ENCODE measurements at regions not wholly inside any gene's neighbourhood (a gene's known extent, or its start where the extent isn't known, plus 50 kb on each side); places are given as distances from the start of the nearest gene placed in this dataset.

DNA sequence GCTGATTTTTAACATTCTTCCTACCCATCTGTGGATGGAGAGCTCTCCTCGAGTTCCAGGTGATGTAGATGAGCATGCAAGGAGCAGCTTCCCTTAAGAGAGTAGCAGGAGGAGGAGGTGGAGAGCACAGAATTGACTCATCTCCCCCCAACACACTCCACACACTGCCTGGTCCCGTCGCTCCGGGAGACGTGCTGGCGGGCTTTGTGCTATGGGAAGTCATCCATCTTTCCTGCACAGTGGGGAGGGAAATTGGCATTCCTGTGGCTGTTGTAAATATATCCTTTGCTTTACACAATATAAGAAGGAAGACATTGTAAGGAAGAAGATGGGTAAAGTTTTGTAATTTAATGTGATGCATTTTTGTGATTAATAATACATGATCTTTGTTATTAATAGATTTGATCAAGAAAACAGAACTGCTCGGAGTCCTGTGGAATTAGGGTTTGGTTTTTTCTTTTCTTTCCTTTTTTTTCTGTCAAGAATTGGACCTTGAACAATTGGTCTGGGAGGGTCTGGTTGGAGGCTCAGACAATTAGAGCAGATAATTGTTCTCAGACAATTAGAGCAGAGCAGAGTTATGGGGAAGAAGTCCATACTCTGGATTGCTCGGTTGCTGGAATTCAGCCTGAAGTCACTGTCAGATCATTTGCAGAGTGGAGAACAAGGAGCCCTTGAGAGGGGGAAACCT, 297.8 kb downstream of the GADD45G start:
- no peak for DNase-seq (ENCODE audit: low spot score, unreplicated experiment)
- Mint-ChIP-seq H3K4me3 (ENCODE audit: low read depth) (no peak overlapping the region), H3K9me3 (ENCODE audit: low read depth) (no peaks in the 10 kb centered on the region), H3K36me3 (ENCODE audit: insufficient read depth) (no peaks in the 10 kb centered on the region), H3K4me1 (ENCODE audit: low read depth) (peaks cover 2% of the 10 kb centered on the region), H3K27ac (no peak overlapping the region), H3K27me3 (peaks cover 9% of the 10 kb centered on the region)
- TF ChIP-seq, protein P1, sequence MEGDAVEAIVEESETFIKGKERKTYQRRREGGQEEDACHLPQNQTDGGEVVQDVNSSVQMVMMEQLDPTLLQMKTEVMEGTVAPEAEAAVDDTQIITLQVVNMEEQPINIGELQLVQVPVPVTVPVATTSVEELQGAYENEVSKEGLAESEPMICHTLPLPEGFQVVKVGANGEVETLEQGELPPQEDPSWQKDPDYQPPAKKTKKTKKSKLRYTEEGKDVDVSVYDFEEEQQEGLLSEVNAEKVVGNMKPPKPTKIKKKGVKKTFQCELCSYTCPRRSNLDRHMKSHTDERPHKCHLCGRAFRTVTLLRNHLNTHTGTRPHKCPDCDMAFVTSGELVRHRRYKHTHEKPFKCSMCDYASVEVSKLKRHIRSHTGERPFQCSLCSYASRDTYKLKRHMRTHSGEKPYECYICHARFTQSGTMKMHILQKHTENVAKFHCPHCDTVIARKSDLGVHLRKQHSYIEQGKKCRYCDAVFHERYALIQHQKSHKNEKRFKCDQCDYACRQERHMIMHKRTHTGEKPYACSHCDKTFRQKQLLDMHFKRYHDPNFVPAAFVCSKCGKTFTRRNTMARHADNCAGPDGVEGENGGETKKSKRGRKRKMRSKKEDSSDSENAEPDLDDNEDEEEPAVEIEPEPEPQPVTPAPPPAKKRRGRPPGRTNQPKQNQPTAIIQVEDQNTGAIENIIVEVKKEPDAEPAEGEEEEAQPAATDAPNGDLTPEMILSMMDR (IDR thresholded peaks at IDR 0.05; ENCODE audit: unreplicated experiment) = no peak

DNA sequence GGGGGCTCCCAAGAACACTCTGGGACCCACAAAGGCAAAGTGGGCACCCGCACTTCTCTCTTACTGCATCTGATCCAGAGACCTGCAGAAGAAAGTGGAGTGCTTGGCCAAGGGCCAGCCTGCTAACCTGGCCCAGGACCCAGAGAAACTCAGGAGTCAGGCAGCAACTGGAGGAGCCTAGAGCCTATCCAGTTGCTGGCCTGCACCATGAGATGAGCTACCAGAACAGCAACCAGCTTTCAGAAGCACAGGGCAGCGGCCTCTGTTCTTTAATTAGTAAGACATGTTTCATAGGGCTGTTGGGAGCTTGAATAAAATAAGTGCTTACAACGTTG, 298.3 kb downstream of the GADD45G start:
- TF ChIP-seq, protein P1 (IDR thresholded peaks at IDR 0.05; ENCODE audit: unreplicated experiment) = no peak
- Mint-ChIP-seq H3K4me3 (ENCODE audit: low read depth) (no peak overlapping the region), H3K36me3 (ENCODE audit: insufficient read depth) (no peaks in the 10 kb centered on the region), H3K4me1 (ENCODE audit: low read depth) (peaks cover 2% of the 10 kb centered on the region), H3K9me3 (ENCODE audit: low read depth) (no peaks in the 10 kb centered on the region), H3K27ac (no peak overlapping the region), H3K27me3 (peaks cover 9% of the 10 kb centered on the region)
- no peak for DNase-seq (ENCODE audit: low spot score, unreplicated experiment)

DNA sequence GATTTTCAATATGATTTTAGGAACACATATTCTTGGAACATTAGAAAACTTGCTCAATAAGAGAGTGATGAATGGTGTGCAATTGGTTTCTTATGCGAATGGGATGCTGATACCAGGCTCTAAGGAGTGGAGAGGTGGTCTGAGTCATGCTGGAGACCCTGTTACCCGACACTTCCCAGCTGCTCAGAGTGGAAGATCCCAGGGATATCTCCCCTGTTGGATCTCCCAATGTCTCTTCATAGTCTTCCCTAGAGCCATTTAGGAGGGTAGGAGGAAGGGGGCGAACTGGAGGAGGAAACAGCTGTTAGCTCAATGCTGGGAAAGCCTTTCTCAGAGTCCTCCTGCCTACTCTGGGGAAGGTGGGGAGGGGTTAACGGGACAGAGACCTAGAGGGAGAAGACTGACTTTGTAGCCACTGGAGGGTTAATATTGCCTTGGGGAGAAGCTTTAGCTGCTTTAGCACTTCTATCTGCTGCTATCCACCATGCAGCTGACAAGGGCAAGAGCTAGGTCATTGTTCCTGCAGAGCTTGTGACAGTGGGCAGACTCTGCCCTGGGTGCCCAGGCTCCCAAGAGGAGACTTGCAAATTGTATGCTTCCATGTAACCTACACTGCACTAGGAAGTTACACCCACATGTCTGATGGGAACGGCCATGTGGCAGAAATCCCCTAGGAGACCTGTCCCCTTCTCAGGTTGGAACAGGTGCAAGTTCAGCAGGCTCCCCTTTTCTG, 301.0 kb downstream of the GADD45G start:
- Mint-ChIP-seq H3K4me1 (ENCODE audit: low read depth) (no peaks in the 10 kb centered on the region), H3K36me3 (ENCODE audit: insufficient read depth) (no peaks in the 10 kb centered on the region), H3K9me3 (ENCODE audit: low read depth) (no peaks in the 10 kb centered on the region), H3K27ac (no peak overlapping the region), H3K27me3 (peaks cover 11% of the 10 kb centered on the region), H3K4me3 (ENCODE audit: low read depth) (no peak overlapping the region)
- DNase-seq (ENCODE audit: low spot score, unreplicated experiment) = no peak
- TF ChIP-seq, protein P1 (IDR thresholded peaks at IDR 0.05; ENCODE audit: unreplicated experiment) = no peak

DNA sequence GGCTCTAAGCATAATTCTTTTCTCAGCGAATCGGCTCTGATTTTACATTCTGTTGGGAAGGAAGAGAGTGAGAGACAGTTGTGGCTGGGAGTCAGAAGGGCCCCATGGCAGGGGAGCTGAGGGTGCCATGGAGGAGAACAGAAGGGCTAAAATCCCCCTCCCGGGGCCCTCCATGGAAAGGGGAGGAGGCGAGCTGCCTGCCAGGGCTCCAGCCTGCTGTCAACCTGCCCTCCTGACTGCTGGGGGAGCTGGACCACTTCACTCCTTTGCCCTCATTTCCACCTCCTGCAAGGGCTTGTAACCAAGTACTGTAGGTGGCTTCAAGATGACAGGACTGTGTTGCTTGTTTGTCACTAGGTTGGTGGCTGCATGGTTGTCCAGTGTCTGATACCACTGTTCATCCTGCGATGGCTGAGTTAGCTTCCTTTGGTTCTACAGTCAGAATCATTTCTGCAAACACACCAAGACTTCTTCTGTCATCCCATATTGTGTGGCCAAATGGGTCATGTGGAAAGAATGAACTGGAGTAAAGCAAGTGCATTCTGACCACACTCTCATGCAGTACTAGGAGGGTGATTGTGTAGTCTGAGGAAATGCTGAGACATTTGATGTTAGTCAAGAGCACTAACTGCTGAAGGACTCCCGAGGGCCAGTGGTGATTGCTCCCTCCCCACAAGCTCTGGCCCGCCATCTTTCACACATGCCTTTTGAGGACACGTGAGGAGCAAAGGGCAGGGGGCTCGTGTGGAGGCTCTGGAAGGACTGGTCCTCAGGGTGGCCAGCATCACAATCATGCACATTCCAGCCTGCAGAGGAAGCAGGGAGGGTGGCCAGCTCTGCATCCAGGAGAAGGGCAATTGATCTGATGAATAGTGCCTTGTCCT, 307.2 kb downstream of the GADD45G start:
- peaks cover 4% of the 10 kb centered on the region for H3K4me1 Mint-ChIP-seq (ENCODE audit: low read depth)
- TF ChIP-seq, protein P1 (IDR thresholded peaks at IDR 0.05; ENCODE audit: unreplicated experiment) = no peak
- H3K36me3 Mint-ChIP-seq (ENCODE audit: insufficient read depth) = no peaks in the 10 kb centered on the region
- no peak overlapping the region for H3K4me3 Mint-ChIP-seq (ENCODE audit: low read depth)
- DNase-seq (ENCODE audit: low spot score, unreplicated experiment) = no peak
- H3K27ac Mint-ChIP-seq = no peak overlapping the region
- no peaks in the 10 kb centered on the region for H3K9me3 Mint-ChIP-seq (ENCODE audit: low read depth)
- peaks cover 8% of the 10 kb centered on the region for H3K27me3 Mint-ChIP-seq

DNA sequence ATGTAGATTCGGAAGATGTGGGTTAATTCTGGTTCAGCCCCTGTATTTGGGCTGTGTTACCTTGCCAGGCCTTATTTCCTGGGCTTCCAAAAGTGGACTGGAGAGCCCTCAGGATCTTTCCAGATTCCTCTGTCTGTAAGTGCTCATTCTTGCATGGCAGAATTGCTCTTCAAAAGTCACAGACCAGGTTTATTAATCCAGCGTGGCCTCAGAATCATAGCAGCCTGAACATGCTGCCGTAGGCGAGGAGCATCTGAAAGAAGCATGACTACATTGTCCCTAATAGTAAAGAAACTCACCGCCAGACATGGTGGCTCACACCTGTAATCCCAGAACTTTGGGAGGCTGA, 307.8 kb downstream of the GADD45G start:
- no peaks in the 10 kb centered on the region for H3K9me3 Mint-ChIP-seq (ENCODE audit: low read depth)
- DNase-seq (ENCODE audit: low spot score, unreplicated experiment) = no peak
- H3K4me1 Mint-ChIP-seq (ENCODE audit: low read depth) = peaks cover 4% of the 10 kb centered on the region
- H3K4me3 Mint-ChIP-seq (ENCODE audit: low read depth) = no peak overlapping the region
- H3K27ac Mint-ChIP-seq = no peak overlapping the region
- TF ChIP-seq, protein P1 (IDR thresholded peaks at IDR 0.05; ENCODE audit: unreplicated experiment) = no peak
- H3K27me3 Mint-ChIP-seq = peaks cover 8% of the 10 kb centered on the region
- H3K36me3 Mint-ChIP-seq (ENCODE audit: insufficient read depth) = no peaks in the 10 kb centered on the region
